ELF-1 (cell line): ENCODE measurements at regions not wholly inside any gene's neighbourhood (a gene's known extent, or its start where the extent isn't known, plus 50 kb on each side); places are given as distances from the start of the nearest gene placed in this dataset.
A peak's percentile ranks its signal among the peaks of the same experiment; 100 is the strongest.
"Not testable (repeated sequence)": the region's sequence is repeated elsewhere in the genome, so short reads cannot be mapped to it uniquely, and the experiment has no call there.

Source experiments
- DNase-seq: peaks from one replicate; pipeline ENCODE4 v3.0.0-alpha.2; 2016; ENCODE audit warnings: low read depth, low spot score

- DNase-seq, result no peak
These were observed 100.2 kb upstream of the CXCL13 start for GRCh38 chr4:77505275-77505957.

DNA sequence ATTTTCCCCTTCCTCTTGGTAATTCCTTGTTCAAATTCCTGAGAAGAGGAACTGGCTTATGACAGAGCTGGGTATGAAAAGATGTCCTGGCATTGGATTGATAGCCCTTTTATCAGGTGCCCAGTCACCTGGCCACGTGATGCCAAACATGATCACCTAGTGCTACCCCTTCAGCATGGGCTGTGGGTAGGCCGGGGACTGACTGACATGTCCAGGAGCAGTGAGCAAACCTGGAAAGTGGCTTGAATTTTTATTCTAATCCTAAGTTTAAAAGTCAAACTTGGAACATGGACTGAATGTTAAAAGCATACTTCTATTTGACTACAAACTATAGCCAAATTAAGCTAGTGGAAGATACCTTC is 99.7 kb upstream of the CXCL13 start:
- DNase-seq, result no peak

- peak; percentile 2 for DNase-seq
These were observed 95.3 kb upstream of the CXCL13 start for GRCh38 chr4:77510367-77510766.

- no peak for DNase-seq
These were observed 80.1 kb upstream of the CXCL13 start for GRCh38 chr4:77525538-77525937.

GRCh38 chr4:77527900-77528299 is 77.7 kb upstream of the CXCL13 start:
- not testable (repeated sequence) for DNase-seq

DNA sequence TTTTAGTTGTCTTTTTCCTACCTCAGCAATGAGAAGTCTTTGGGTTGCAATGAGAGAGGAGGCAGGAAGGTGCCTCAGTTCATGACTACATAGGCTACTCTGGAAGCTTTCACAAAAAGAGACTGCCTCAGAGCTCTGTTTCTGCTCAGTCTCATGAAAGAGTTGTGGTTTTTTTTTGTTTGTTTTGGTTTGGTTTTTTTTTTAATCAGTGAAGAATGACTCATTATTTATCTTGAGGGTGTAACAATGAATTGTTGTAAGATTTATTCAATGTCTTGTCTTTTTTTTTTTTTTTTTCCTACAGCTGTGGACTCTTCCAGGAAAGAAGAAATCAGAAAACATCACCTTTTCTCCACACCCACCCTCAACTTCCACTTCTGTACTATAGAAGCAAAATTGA is 67.5 kb upstream of the CXCL13 start:
- DNase-seq, result no peak

- DNase-seq, result no peak
These were observed 67.0 kb upstream of the CXCL13 start for GRCh38 chr4:77538574-77539157.
